H1 (cell line): ENCODE measurements at regions not wholly inside any gene's neighbourhood (a gene's known extent, or its start where the extent isn't known, plus 50 kb on each side); places are given as distances from the start of the nearest gene placed in this dataset.

Experiments
- CTCF ChIA-PET: fragments of 300-600 bp; sonication (Branson Sonifier 250); formaldehyde crosslinking; loops from one replicate; lab custom pipeline; 2021; ENCODE audit not compliant: partially characterized antibody; lab: Charles Lee
- POLR2A ChIA-PET: fragments of 300-600 bp; sonication (Branson Sonifier 250); formaldehyde crosslinking; loops from one replicate; lab custom pipeline; 2021; ENCODE audit warnings: inconsistent platforms; ENCODE audit not compliant: partially characterized antibody; lab: Charles Lee
- DNase-seq, 2 experiments: peaks; one replicate each; pipeline versions ENCODE4 v3.0.0 to v3.0.0-alpha.2; 2010 to 2022; ENCODE audit warnings: low spot score in 2 of 2, low read depth in 1 of 2, mixed read lengths in 1 of 2
- FAIRE-seq: peaks from 2 replicates; lab custom pipeline; 2011; peaks lifted over from hg19 to GRCh38; lab: Jason Lieb, UNC
- H2AFZ ChIP-seq: 2 replicates; pipeline ENCODE4 v1.8.1; 2012; ENCODE audit warnings: low read length, inconsistent platforms
- H2AK5ac ChIP-seq: 2 replicates; pipeline ENCODE4 v1.6.1; 2013; ENCODE audit warnings: low read depth, low read length
- H2BK120ac ChIP-seq: replicated peaks from 2 replicates; pipeline ENCODE3; 2013; ENCODE audit warnings: low read depth, low read length, inconsistent platforms
- H2BK12ac ChIP-seq: 2 replicates; pipeline ENCODE4 v1.6.1; 2013; ENCODE audit warnings: low read depth, low read length
- H2BK15ac ChIP-seq: 2 replicates; pipeline ENCODE4 v1.6.1; 2013; ENCODE audit warnings: low read length
- H2BK20ac ChIP-seq: 2 replicates; pipeline ENCODE4 v1.6.1; 2013; ENCODE audit warnings: low read length
- H2BK5ac ChIP-seq: 2 replicates; pipeline ENCODE4 v1.6.1; 2013; ENCODE audit warnings: low read depth, low read length
- H3K14ac ChIP-seq: 2 replicates; pipeline ENCODE4 v1.6.1; 2013; ENCODE audit warnings: inconsistent platforms; ENCODE audit not compliant: insufficient read length
- H3K18ac ChIP-seq: 2 replicates; pipeline ENCODE4 v1.6.1; 2013; ENCODE audit warnings: low read length; ENCODE audit errors: extremely low read depth
- H3K23ac ChIP-seq: 2 replicates; pipeline ENCODE4 v1.6.1; 2013; ENCODE audit warnings: inconsistent platforms; ENCODE audit not compliant: insufficient read length
- H3K23me2 ChIP-seq: 2 replicates; pipeline ENCODE4 v1.6.1; 2013; ENCODE audit warnings: low read depth, low read length
- H3K27ac ChIP-seq: 2 replicates; pipeline ENCODE4 v1.6.1; 2011; ENCODE audit warnings: low read depth, low read length, inconsistent platforms
- H3K27me3 ChIP-seq, 4 experiments: replicated peaks in 1 of 4; 1 replicate in 1 of 4; 2 replicates in 3 of 4; pipeline versions ENCODE4 v1.6.1 to v1.8.1; 2011 to 2013; ENCODE audit warnings: low read length in 3 of 4, mild to moderate bottlenecking in 3 of 4, inconsistent platforms in 2 of 4, mixed read lengths in 2 of 4, moderate library complexity in 1 of 4; ENCODE audit not compliant: control insufficient read depth in 3 of 4, insufficient read depth in 3 of 4; ENCODE audit errors: extremely low read depth in 1 of 4
- H3K36me3 ChIP-seq, 4 experiments: 2 replicates each; pipeline versions ENCODE4 v1.6.1 to v1.8.1; 2011 to 2013; ENCODE audit warnings: mild to moderate bottlenecking in 4 of 4, low read length in 3 of 4, moderate library complexity in 2 of 4, control low read depth in 1 of 4, inconsistent platforms in 1 of 4; ENCODE audit not compliant: insufficient read depth in 4 of 4, control insufficient read depth in 2 of 4
- H3K4ac ChIP-seq: replicated peaks from 2 replicates; pipeline ENCODE3; 2013; ENCODE audit warnings: low read length, low read depth, mixed read lengths, inconsistent platforms; ENCODE audit not compliant: insufficient read length
- H3K4me1 ChIP-seq, 4 experiments: replicated peaks in 1 of 4; 1 replicate in 1 of 4; 2 replicates in 3 of 4; pipeline versions ENCODE4 v1.6.1 to v1.8.1; 2011 to 2013; ENCODE audit warnings: low read length in 3 of 4, inconsistent platforms in 2 of 4, mixed read lengths in 1 of 4; ENCODE audit not compliant: insufficient read depth in 4 of 4, control insufficient read depth in 3 of 4
- H3K4me2 ChIP-seq, 2 experiments: 2 replicates each; pipeline versions ENCODE4 v1.6.1 to v1.8.1; 2011 to 2013; ENCODE audit warnings: low read depth in 2 of 2, low read length in 2 of 2, control low read depth in 1 of 2, inconsistent platforms in 1 of 2, mild to moderate bottlenecking in 1 of 2; ENCODE audit not compliant: insufficient read depth in 1 of 2
- H3K4me3 ChIP-seq, 4 experiments: fragments of 200-600, 300-600 bp in 1 of 4; sonication (generic), shearing (Covaris generic), sonication (Bioruptor Twin) in 1 of 4; 2 replicates each; pipeline versions ENCODE4 v1.5.1 to v1.8.1; 2011 to 2016; ENCODE audit warnings: low read length in 4 of 4, low read depth in 3 of 4, control low read depth in 2 of 4, inconsistent platforms in 2 of 4, mild to moderate bottlenecking in 2 of 4, mixed read lengths in 1 of 4, moderate library complexity in 1 of 4; ENCODE audit not compliant: insufficient read depth in 2 of 4; ENCODE audit errors: extremely low read depth in 1 of 4
- H3K56ac ChIP-seq: replicated peaks from 2 replicates; pipeline ENCODE3; 2013; ENCODE audit warnings: low read depth, mild to moderate bottlenecking, mixed read lengths, low read length, inconsistent platforms; ENCODE audit not compliant: insufficient read length
- H3K79me1 ChIP-seq: 2 replicates; pipeline ENCODE4 v1.6.1; 2013; ENCODE audit warnings: low read depth, low read length, control low read depth
- H3K79me2 ChIP-seq, 2 experiments: 2 replicates each; pipeline versions ENCODE4 v1.6.1 to v1.8.1; 2012 to 2013; ENCODE audit warnings: low read length in 2 of 2, mild to moderate bottlenecking in 2 of 2, inconsistent platforms in 1 of 2; ENCODE audit not compliant: insufficient read depth in 2 of 2, control insufficient read depth in 1 of 2
- H3K9ac ChIP-seq, 4 experiments: replicated peaks in 1 of 4; 1 replicate in 1 of 4; 2 replicates in 3 of 4; pipeline versions ENCODE4 v1.6.1 to v1.8.1; 2011 to 2013; ENCODE audit warnings: low read depth in 3 of 4, low read length in 3 of 4, control low read depth in 2 of 4, mild to moderate bottlenecking in 2 of 4, moderate library complexity in 2 of 4, inconsistent platforms in 1 of 4; ENCODE audit errors: extremely low read depth in 1 of 4
- H3K9me3 ChIP-seq, 2 experiments: 2 replicates each; pipeline versions ENCODE4 v1.6.1 to v1.8.1; 2012 to 2013; ENCODE audit warnings: mild to moderate bottlenecking in 2 of 2, moderate library complexity in 2 of 2, control low read depth in 1 of 2, inconsistent platforms in 1 of 2, low read depth in 1 of 2, low read length in 1 of 2, mixed read lengths in 1 of 2; ENCODE audit not compliant: insufficient read depth in 2 of 2
- H4K20me1 ChIP-seq, 2 experiments: replicated peaks in 1 of 2; 2 replicates each; pipeline versions ENCODE3 to v1.8.1; 2011 to 2013; ENCODE audit warnings: inconsistent platforms in 2 of 2, low read length in 2 of 2, mild to moderate bottlenecking in 1 of 2; ENCODE audit not compliant: insufficient read depth in 2 of 2, control insufficient read depth in 1 of 2
- H4K5ac ChIP-seq: 2 replicates; pipeline ENCODE4 v1.6.1; 2013; ENCODE audit warnings: low read length, low read depth, mixed read lengths, inconsistent platforms; ENCODE audit not compliant: insufficient read length
- H4K8ac ChIP-seq: 2 replicates; pipeline ENCODE4 v1.8.0; 2013; ENCODE audit warnings: mild to moderate bottlenecking, moderate library complexity, low read length, inconsistent platforms; ENCODE audit not compliant: insufficient read depth; ENCODE audit errors: extremely low read depth
- H4K91ac ChIP-seq: replicated peaks from 2 replicates; pipeline ENCODE3; 2013; ENCODE audit warnings: low read length, mixed read lengths, inconsistent platforms; ENCODE audit not compliant: insufficient read length
- CHD2 ChIP-seq: IDR thresholded peaks from 2 replicates; pipeline ENCODE4 v1.6.1; 2012; ENCODE audit warnings: low read length, improper control_type of control experiment
- CREB1 ChIP-seq: IDR thresholded peaks from 2 replicates; pipeline ENCODE4 v1.6.1; 2012; ENCODE audit warnings: inconsistent platforms
- CTCF ChIP-seq, 3 experiments: IDR thresholded peaks; 1 replicate in 2 of 3; 2 replicates in 1 of 3; pipeline versions ENCODE4 v1.5.1 to v1.6.1; 2011; ENCODE audit warnings: low read length in 3 of 3, mild to moderate bottlenecking in 3 of 3, inconsistent platforms in 2 of 3, low read depth in 1 of 3, moderate library complexity in 1 of 3; ENCODE audit not compliant: insufficient read depth in 1 of 3; ENCODE audit errors: control extremely low read depth in 1 of 3
- SIX5 ChIP-seq: IDR thresholded peaks from 2 replicates; pipeline ENCODE4 v1.6.1; 2011; ENCODE audit warnings: mild to moderate bottlenecking, low read depth, low read length
- SRF ChIP-seq: IDR thresholded peaks from 2 replicates; pipeline ENCODE4 v1.6.1; 2011; ENCODE audit warnings: mild to moderate bottlenecking, low read depth, low read length, moderate library complexity
- TEAD4 ChIP-seq: IDR thresholded peaks from 2 replicates; pipeline ENCODE4 v1.6.1; 2012; ENCODE audit warnings: low read depth, low read length, inconsistent platforms, mixed read lengths
- WGBS, 2 experiments: shearing (Covaris generic) in 1 of 2; methylation state at CpG; one replicate each; pipeline versions ENCODE4 v1.1.6 to v1.1.7; 2013 to 2015; ENCODE audit warnings: low lambda C conversion rate in 2 of 2, mixed read lengths in 2 of 2, inconsistent platforms in 1 of 2, low coverage in 1 of 2, missing lambda C conversion rate in 1 of 2; ENCODE audit not compliant: insufficient replicate concordance in 2 of 2, insufficient coverage in 1 of 2, insufficient read length in 1 of 2; ENCODE audit errors: extremely low coverage in 1 of 2, missing lambda C conversion rate in 1 of 2; 5-methylcytosine and 5-hydroxymethylcytosine counted together

GRCh38 chr2:221310730-221311129, 261.4 kb downstream of the EPHA4 start:
- TF ChIP-seq CTCF (IDR thresholded peaks at IDR 0.05; ENCODE audit: control extremely low read depth in 1 of 3, insufficient read depth in 1 of 3, low read depth in 1 of 3, low read length in 3 of 3) (no peak), CHD2 (no peak), TEAD4 (peak; percentile 49; the same call in 1 of the 2 replicates), CREB1 (no peak), SIX5 (no peak), SRF (no peak)
- H4K5ac ChIP-seq, result no peak overlapping the region
- H3K23ac ChIP-seq, result no peak overlapping the region
- H3K4me1 ChIP-seq, result peaks cover 0 to 2% (median 0%) of the 10 kb centered on the region in 4 experiments; a peak in 2 of 7 replicates
- no peak overlapping the region for H2BK5ac ChIP-seq
- no peak overlapping the region for H3K9ac ChIP-seq
- no peak overlapping the region; the same call in 1 of the 2 replicates for H3K18ac ChIP-seq
- ChIA-PET POLR2A (no interaction called here), CTCF (no interaction called here)
- no peak overlapping the region for H3K4ac ChIP-seq
- no peak overlapping the region for H3K27ac ChIP-seq
- no peaks in the 10 kb centered on the region for H3K23me2 ChIP-seq
- no peaks in the 10 kb centered on the region; a peak in 1 of 4 replicates for H3K79me2 ChIP-seq
- H2BK120ac ChIP-seq, result no peak overlapping the region
- DNase-seq (no peak), FAIRE-seq (no peak)
- WGBS, 2 experiments, result 60% methylated on average over 1 of the region's 1 CpG; no CpG with 5 or more reads in 1 of the 2 experiments
- peak overlapping the region; percentile 0; the same call in 1 of the 2 replicates for H2AFZ ChIP-seq
- H2BK20ac ChIP-seq, result no peak overlapping the region
- no peak overlapping the region for H2BK12ac ChIP-seq
- H4K20me1 ChIP-seq, result no peaks in the 10 kb centered on the region
- no peaks in the 10 kb centered on the region for H3K9me3 ChIP-seq
- H4K91ac ChIP-seq, result no peak overlapping the region
- no peaks in the 10 kb centered on the region for H3K36me3 ChIP-seq
- no peak overlapping the region for H3K4me3 ChIP-seq
- no peak overlapping the region for H3K56ac ChIP-seq
- H3K4me2 ChIP-seq, result no peak overlapping the region
- H4K8ac ChIP-seq, result no peak overlapping the region
- no peaks in the 10 kb centered on the region for H3K79me1 ChIP-seq
- peaks cover 0 to under 1% (median 0%) of the 10 kb centered on the region in 4 experiments; a peak in 1 of 7 replicates for H3K27me3 ChIP-seq
- no peak overlapping the region for H2AK5ac ChIP-seq
- H3K14ac ChIP-seq, result no peak overlapping the region
- H2BK15ac ChIP-seq, result no peak overlapping the region
